ENCODE measurements at regions not wholly inside any gene's neighbourhood (a gene's known extent, or its start where the extent isn't known, plus 50 kb on each side); places are given as distances from the start of the nearest gene placed in this dataset.

- Mint-ChIP-seq H3K27me3 (ENCODE audit: unreplicated experiment) (no peaks in the 10 kb centered on the region), H3K36me3 (ENCODE audit: unreplicated experiment) (no peaks in the 10 kb centered on the region), H3K27ac (ENCODE audit: unreplicated experiment) (no peak overlapping the region), H3K4me3 (ENCODE audit: unreplicated experiment) (no peak overlapping the region), H3K9me3 (ENCODE audit: unreplicated experiment) (peaks cover 1% of the 10 kb centered on the region), H3K4me1 (ENCODE audit: low read depth, unreplicated experiment) (no peaks in the 10 kb centered on the region)
- no peak for DNase-seq
- TF ChIP-seq CTCF (IDR thresholded peaks at IDR 0.05; ENCODE audit: partially characterized antibody, unreplicated experiment): no peak
Measured at GRCh38 chr3:96059301-96059700, 755.1 kb upstream of the EPHA6 start.

- no peak for TF ChIP-seq CTCF (IDR thresholded peaks at IDR 0.05; ENCODE audit: partially characterized antibody, unreplicated experiment)
- Mint-ChIP-seq H3K27me3 (ENCODE audit: unreplicated experiment) (no peaks in the 10 kb centered on the region), H3K36me3 (ENCODE audit: unreplicated experiment) (no peaks in the 10 kb centered on the region), H3K27ac (ENCODE audit: unreplicated experiment) (no peak overlapping the region), H3K9me3 (ENCODE audit: unreplicated experiment) (peaks cover 2% of the 10 kb centered on the region), H3K4me1 (ENCODE audit: low read depth, unreplicated experiment) (peaks cover 3% of the 10 kb centered on the region), H3K4me3 (ENCODE audit: unreplicated experiment) (no peak overlapping the region)
- DNase-seq: no peak
Measured at GRCh38 chr3:96069065-96069464, 745.3 kb upstream of the EPHA6 start.

- TF ChIP-seq CTCF (IDR thresholded peaks at IDR 0.05; ENCODE audit: partially characterized antibody, unreplicated experiment): no peak
- Mint-ChIP-seq H3K27ac (ENCODE audit: unreplicated experiment) (no peak overlapping the region), H3K27me3 (ENCODE audit: unreplicated experiment) (no peaks in the 10 kb centered on the region), H3K36me3 (ENCODE audit: unreplicated experiment) (no peaks in the 10 kb centered on the region), H3K4me1 (ENCODE audit: low read depth, unreplicated experiment) (peaks cover 3% of the 10 kb centered on the region), H3K9me3 (ENCODE audit: unreplicated experiment) (peaks cover 2% of the 10 kb centered on the region), H3K4me3 (ENCODE audit: unreplicated experiment) (no peak overlapping the region)
- no peak for DNase-seq
Measured at GRCh38 chr3:96070678-96071077, 743.7 kb upstream of the EPHA6 start.

- peaks cover 2% of the 10 kb centered on the region for H3K9me3 Mint-ChIP-seq (ENCODE audit: unreplicated experiment)
- no peak overlapping the region for H3K27ac Mint-ChIP-seq (ENCODE audit: unreplicated experiment)
- H3K36me3 Mint-ChIP-seq (ENCODE audit: unreplicated experiment): no peaks in the 10 kb centered on the region
- peaks cover 3% of the 10 kb centered on the region for H3K4me1 Mint-ChIP-seq (ENCODE audit: low read depth, unreplicated experiment)
- H3K4me3 Mint-ChIP-seq (ENCODE audit: unreplicated experiment): no peak overlapping the region
- no peak for TF ChIP-seq CTCF (IDR thresholded peaks at IDR 0.05; ENCODE audit: partially characterized antibody, unreplicated experiment)
- H3K27me3 Mint-ChIP-seq (ENCODE audit: unreplicated experiment): no peaks in the 10 kb centered on the region
- DNase-seq: no peak
Measured at GRCh38 chr3:96071097-96071496, 743.3 kb upstream of the EPHA6 start.

GRCh38 chr3:96072226-96072625, 742.2 kb upstream of the EPHA6 start:
- TF ChIP-seq CTCF (IDR thresholded peaks at IDR 0.05; ENCODE audit: partially characterized antibody, unreplicated experiment): no peak
- peaks cover 2% of the 10 kb centered on the region for H3K9me3 Mint-ChIP-seq (ENCODE audit: unreplicated experiment)
- H3K27me3 Mint-ChIP-seq (ENCODE audit: unreplicated experiment): no peaks in the 10 kb centered on the region
- H3K4me1 Mint-ChIP-seq (ENCODE audit: low read depth, unreplicated experiment): peaks cover 3% of the 10 kb centered on the region
- H3K27ac Mint-ChIP-seq (ENCODE audit: unreplicated experiment): no peak overlapping the region
- no peaks in the 10 kb centered on the region for H3K36me3 Mint-ChIP-seq (ENCODE audit: unreplicated experiment)
- H3K4me3 Mint-ChIP-seq (ENCODE audit: unreplicated experiment): no peak overlapping the region
- no peak for DNase-seq

Measured in glutamatergic neuron (in vitro differentiated cells).